SK-N-MC (cell line): ENCODE measurements at regions not wholly inside any gene's neighbourhood (a gene's known extent, or its start where the extent isn't known, plus 50 kb on each side); places are given as distances from the start of the nearest gene placed in this dataset.

Experiments
- EZH2 ChIP-seq: fragments of 200-600 bp; sonication (generic); IDR thresholded peaks from one replicate; pipeline ENCODE4 v1.6.1; 2017; ENCODE audit warnings: antibody characterized with exemption
- POLR2AphosphoS5 ChIP-seq: IDR thresholded peaks from 2 replicates; pipeline ENCODE4 v1.6.1; 2012; ENCODE audit warnings: mild to moderate bottlenecking, low read depth, low read length, borderline replicate concordance

DNA sequence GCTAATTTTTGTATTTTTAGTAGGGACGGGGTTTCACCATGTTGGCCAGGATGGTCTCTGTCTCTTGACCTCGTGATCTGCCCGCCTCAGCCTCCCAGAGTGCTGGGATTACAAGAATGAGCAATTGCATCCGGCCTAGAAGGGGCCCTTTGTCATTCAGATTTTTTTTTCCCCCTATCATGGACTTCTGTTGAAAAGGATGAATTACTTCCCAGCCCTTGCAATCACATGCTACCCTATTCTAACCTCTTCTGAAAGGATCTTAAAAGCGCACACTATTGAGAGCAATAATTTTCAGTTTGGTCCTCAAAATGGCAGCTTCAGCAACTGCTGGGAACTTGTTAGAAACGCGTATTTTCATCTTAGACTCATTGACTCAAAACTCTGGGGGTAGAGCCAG is 575.6 kb upstream of the KIRREL3 start:
- TF ChIP-seq POLR2AphosphoS5 (no peak), EZH2 (no peak)
